Suprapubic skin (tissue), 4 donors: ENCODE measurements at regions not wholly inside any gene's neighbourhood (a gene's known extent, or its start where the extent isn't known, plus 50 kb on each side); places are given as distances from the start of the nearest gene placed in this dataset.
"Not testable (repeated sequence)": the region's sequence is repeated elsewhere in the genome, so short reads cannot be mapped to it uniquely, and the experiment has no call there.

Source experiments
- EP300 ChIP-seq: sonication (generic); formaldehyde crosslinking; IDR thresholded peaks from one replicate; pipeline ENCODE4 v1.6.1; 2017; ENCODE audit warnings: antibody characterized with exemption
- POLR2A ChIP-seq, 2 donors: fragments of 450-650 bp; IDR thresholded peaks; one replicate each; pipeline ENCODE4 v1.6.1; 2017; ENCODE audit warnings: antibody characterized with exemption in 2 of 2, mild to moderate bottlenecking in 2 of 2, moderate library complexity in 2 of 2
- POLR2AphosphoS5 ChIP-seq, 3 donors: sonication (generic); formaldehyde crosslinking; IDR thresholded peaks; one replicate each; pipeline ENCODE4 v1.6.1; 2017; ENCODE audit warnings: antibody characterized with exemption in 3 of 3
- TF ChIP-seq, protein P1 (sequence below), 2 donors: fragments of 200-600 bp in 1 of 2; fragments of 450-650 bp in 1 of 2; sonication (generic) in 1 of 2; IDR thresholded peaks; one replicate each; pipeline ENCODE4 v1.5.1; 2016 to 2019; ENCODE audit warnings: antibody characterized with exemption in 2 of 2, mild to moderate bottlenecking in 1 of 2, moderate library complexity in 1 of 2

DNA sequence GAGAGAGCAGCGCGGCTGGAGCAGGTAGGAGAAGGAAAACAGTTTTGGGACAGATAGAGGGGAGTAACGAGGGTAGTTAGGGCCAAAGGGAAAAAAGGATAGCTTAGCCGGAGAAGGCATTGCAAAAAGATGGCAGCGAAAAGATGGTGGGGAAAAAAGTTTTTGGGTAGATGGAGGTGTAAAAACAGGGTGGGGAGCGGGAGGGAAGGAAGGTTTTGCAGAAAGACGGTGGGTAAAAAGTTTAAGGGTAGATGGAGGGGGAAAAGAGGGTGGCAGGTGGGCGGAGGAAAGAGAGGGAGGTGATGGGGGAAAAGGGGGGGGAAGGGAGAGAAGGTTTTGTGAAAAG is 174.2 kb downstream of the USP22 start:
- TF ChIP-seq, protein P1, sequence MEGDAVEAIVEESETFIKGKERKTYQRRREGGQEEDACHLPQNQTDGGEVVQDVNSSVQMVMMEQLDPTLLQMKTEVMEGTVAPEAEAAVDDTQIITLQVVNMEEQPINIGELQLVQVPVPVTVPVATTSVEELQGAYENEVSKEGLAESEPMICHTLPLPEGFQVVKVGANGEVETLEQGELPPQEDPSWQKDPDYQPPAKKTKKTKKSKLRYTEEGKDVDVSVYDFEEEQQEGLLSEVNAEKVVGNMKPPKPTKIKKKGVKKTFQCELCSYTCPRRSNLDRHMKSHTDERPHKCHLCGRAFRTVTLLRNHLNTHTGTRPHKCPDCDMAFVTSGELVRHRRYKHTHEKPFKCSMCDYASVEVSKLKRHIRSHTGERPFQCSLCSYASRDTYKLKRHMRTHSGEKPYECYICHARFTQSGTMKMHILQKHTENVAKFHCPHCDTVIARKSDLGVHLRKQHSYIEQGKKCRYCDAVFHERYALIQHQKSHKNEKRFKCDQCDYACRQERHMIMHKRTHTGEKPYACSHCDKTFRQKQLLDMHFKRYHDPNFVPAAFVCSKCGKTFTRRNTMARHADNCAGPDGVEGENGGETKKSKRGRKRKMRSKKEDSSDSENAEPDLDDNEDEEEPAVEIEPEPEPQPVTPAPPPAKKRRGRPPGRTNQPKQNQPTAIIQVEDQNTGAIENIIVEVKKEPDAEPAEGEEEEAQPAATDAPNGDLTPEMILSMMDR (IDR thresholded peaks at IDR 0.05): not testable (repeated sequence)
- not testable (repeated sequence) for TF ChIP-seq POLR2A (IDR thresholded peaks at IDR 0.05); EP300; POLR2AphosphoS5 (IDR thresholded peaks at IDR 0.05)
